ENCODE measurements at regions not wholly inside any gene's neighbourhood (a gene's known extent, or its start where the extent isn't known, plus 50 kb on each side); places are given as distances from the start of the nearest gene placed in this dataset.
"Not testable (repeated sequence)": the region's sequence is repeated elsewhere in the genome, so short reads cannot be mapped to it uniquely, and the experiment has no call there.

- not testable (repeated sequence) for H3K36me3 Mint-ChIP-seq, ATAC-seq, H3K27me3 Mint-ChIP-seq, H3K9me3 Mint-ChIP-seq
- peak overlapping the region; percentile 56 for H3K4me3 Mint-ChIP-seq
- H3K4me1 Mint-ChIP-seq: peaks cover 41% of the 10 kb centered on the region
- peak overlapping the region; percentile 79 for H3K27ac Mint-ChIP-seq
These were observed 111.7 kb upstream of the LPCAT1 start for GRCh38 chr5:1635477-1635876.

- peak overlapping the region; percentile 92 for H3K4me3 Mint-ChIP-seq
- H3K9me3 Mint-ChIP-seq: no peaks in the 10 kb centered on the region
These were observed 110.5 kb upstream of the LPCAT1 start for GRCh38 chr5:1634337-1634661.

GRCh38 chr5:1633605-1634336, 110.0 kb upstream of the LPCAT1 start:
- Mint-ChIP-seq H3K4me1 (peaks cover 41% of the 10 kb centered on the region), H3K4me3 (peak overlapping the region; percentile 92), H3K9me3 (no peaks in the 10 kb centered on the region), H3K27me3 (no peaks in the 10 kb centered on the region), H3K27ac (peak overlapping the region; percentile 98), H3K36me3 (no peaks in the 10 kb centered on the region)
- ATAC-seq: peak; percentile 95

More at GRCh38 chr5:1634337-1634661, 110.5 kb upstream of the LPCAT1 start:
- Mint-ChIP-seq H3K4me1 (peaks cover 41% of the 10 kb centered on the region), H3K36me3 (no peaks in the 10 kb centered on the region), H3K27ac (peak overlapping the region; percentile 98), H3K27me3 (no peaks in the 10 kb centered on the region)
- ATAC-seq: no peak

- ATAC-seq, H3K4me3 Mint-ChIP-seq, H3K9me3 Mint-ChIP-seq, H3K36me3 Mint-ChIP-seq, H3K27me3 Mint-ChIP-seq: not testable (repeated sequence)
- peak overlapping the region; percentile 98 for H3K27ac Mint-ChIP-seq
- peaks cover 36% of the 10 kb centered on the region for H3K4me1 Mint-ChIP-seq
These were observed 107.2 kb upstream of the LPCAT1 start for GRCh38 chr5:1631004-1631403.

GRCh38 chr5:1626397-1626796, 102.6 kb upstream of the LPCAT1 start:
- not testable (repeated sequence) for ATAC-seq, H3K27me3 Mint-ChIP-seq, H3K27ac Mint-ChIP-seq, H3K9me3 Mint-ChIP-seq, H3K4me3 Mint-ChIP-seq
- H3K36me3 Mint-ChIP-seq: peaks cover 53% of the 10 kb centered on the region
- peaks cover 19% of the 10 kb centered on the region for H3K4me1 Mint-ChIP-seq

- not testable (repeated sequence) for ATAC-seq, H3K9me3 Mint-ChIP-seq, H3K27ac Mint-ChIP-seq, H3K27me3 Mint-ChIP-seq, H3K4me3 Mint-ChIP-seq
- Mint-ChIP-seq H3K36me3 (peaks cover 89% of the 10 kb centered on the region), H3K4me1 (peaks cover 24% of the 10 kb centered on the region)
These were observed 95.8 kb upstream of the LPCAT1 start for GRCh38 chr5:1619531-1619930.

- peaks cover 18% of the 10 kb centered on the region for H3K4me1 Mint-ChIP-seq
- not testable (repeated sequence) for H3K9me3 Mint-ChIP-seq, H3K27me3 Mint-ChIP-seq, H3K4me3 Mint-ChIP-seq, H3K27ac Mint-ChIP-seq, ATAC-seq
- peaks cover 86% of the 10 kb centered on the region for H3K36me3 Mint-ChIP-seq
These were observed 94.6 kb upstream of the LPCAT1 start for GRCh38 chr5:1618296-1618865.

GRCh38 chr5:1617236-1617755, 93.5 kb upstream of the LPCAT1 start:
- H3K4me1 Mint-ChIP-seq: peaks cover 18% of the 10 kb centered on the region
- ATAC-seq, H3K4me3 Mint-ChIP-seq, H3K27me3 Mint-ChIP-seq, H3K9me3 Mint-ChIP-seq, H3K27ac Mint-ChIP-seq: not testable (repeated sequence)
- H3K36me3 Mint-ChIP-seq: peaks cover 84% of the 10 kb centered on the region

GRCh38 chr5:1613515-1613914, 89.8 kb upstream of the LPCAT1 start:
- H3K4me1 Mint-ChIP-seq: peaks cover 10% of the 10 kb centered on the region
- H3K27ac Mint-ChIP-seq, H3K4me3 Mint-ChIP-seq, ATAC-seq, H3K9me3 Mint-ChIP-seq, H3K27me3 Mint-ChIP-seq: not testable (repeated sequence)
- H3K36me3 Mint-ChIP-seq: peaks cover 70% of the 10 kb centered on the region

- not testable (repeated sequence) for H3K27me3 Mint-ChIP-seq, H3K4me1 Mint-ChIP-seq, H3K9me3 Mint-ChIP-seq, ATAC-seq, H3K27ac Mint-ChIP-seq, H3K4me3 Mint-ChIP-seq
- H3K36me3 Mint-ChIP-seq: peaks cover 45% of the 10 kb centered on the region
These were observed 86.8 kb upstream of the LPCAT1 start for GRCh38 chr5:1610526-1610925.

GRCh38 chr5:1609111-1609510, 85.4 kb upstream of the LPCAT1 start:
- H3K36me3 Mint-ChIP-seq: peaks cover 33% of the 10 kb centered on the region
- H3K4me3 Mint-ChIP-seq, H3K27ac Mint-ChIP-seq, H3K9me3 Mint-ChIP-seq, ATAC-seq, H3K4me1 Mint-ChIP-seq, H3K27me3 Mint-ChIP-seq: not testable (repeated sequence)

GRCh38 chr5:1608336-1608735, 84.6 kb upstream of the LPCAT1 start:
- peak; percentile 48 for ATAC-seq
- not testable (repeated sequence) for H3K27me3 Mint-ChIP-seq, H3K4me3 Mint-ChIP-seq, H3K27ac Mint-ChIP-seq, H3K4me1 Mint-ChIP-seq, H3K9me3 Mint-ChIP-seq
- peaks cover 28% of the 10 kb centered on the region for H3K36me3 Mint-ChIP-seq

GRCh38 chr5:1606951-1607350, 83.2 kb upstream of the LPCAT1 start:
- H3K27ac Mint-ChIP-seq, ATAC-seq, H3K4me1 Mint-ChIP-seq, H3K27me3 Mint-ChIP-seq, H3K4me3 Mint-ChIP-seq, H3K9me3 Mint-ChIP-seq: not testable (repeated sequence)
- peaks cover 19% of the 10 kb centered on the region for H3K36me3 Mint-ChIP-seq

- H3K27ac Mint-ChIP-seq, ATAC-seq, H3K27me3 Mint-ChIP-seq, H3K36me3 Mint-ChIP-seq, H3K4me3 Mint-ChIP-seq, H3K9me3 Mint-ChIP-seq: not testable (repeated sequence)
- H3K4me1 Mint-ChIP-seq: peaks cover 24% of the 10 kb centered on the region
These were observed 80.2 kb upstream of the LPCAT1 start for GRCh38 chr5:1603916-1604315.

GRCh38 chr5:1601565-1601964, 77.8 kb upstream of the LPCAT1 start:
- H3K9me3 Mint-ChIP-seq, H3K36me3 Mint-ChIP-seq, H3K4me3 Mint-ChIP-seq, H3K27me3 Mint-ChIP-seq, H3K27ac Mint-ChIP-seq, ATAC-seq: not testable (repeated sequence)
- peaks cover 30% of the 10 kb centered on the region for H3K4me1 Mint-ChIP-seq

Measured in stimulated activated memory B cell treated with anti-CD40 and anti-IgM and Interleukin-4, amounts not matched to agents 10 μg/mL and 1 μg/mL and 100 μg/mL, for 72 hours (primary cell).